22Rv1 (cell line): ENCODE measurements at regions not wholly inside any gene's neighbourhood (a gene's known extent, or its start where the extent isn't known, plus 50 kb on each side); places are given as distances from the start of the nearest gene placed in this dataset.

ENCODE experiments used
- ZFX ChIP-seq: fragments of 450-650 bp; IDR thresholded peaks from 2 replicates; pipeline ENCODE4 v1.6.1; 2017; ENCODE audit warnings: antibody characterized with exemption, borderline replicate concordance
- TF ChIP-seq, protein P1 (sequence below): fragments of 450-650 bp; IDR thresholded peaks from 2 replicates; pipeline ENCODE4 v1.5.1; 2017; ENCODE audit warnings: mild to moderate bottlenecking

DNA sequence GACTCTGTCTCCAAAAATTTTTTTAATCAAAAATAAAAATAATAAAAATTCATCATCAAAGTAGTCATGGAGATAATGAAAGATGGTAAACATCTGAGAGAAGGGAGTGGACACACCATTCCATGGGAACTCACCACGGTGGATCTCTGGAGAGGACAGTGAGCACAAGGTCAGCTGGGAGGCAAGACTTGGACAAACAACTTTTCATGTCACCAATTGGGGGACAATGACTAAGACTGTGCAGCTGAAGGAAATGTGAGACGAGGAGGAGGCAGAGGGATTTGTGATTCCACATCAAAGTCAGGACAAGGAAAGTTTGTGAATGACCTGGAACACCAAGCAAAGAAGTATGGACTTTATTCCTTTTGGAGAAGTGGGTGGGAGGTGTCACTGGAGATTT lies 121.0 kb upstream of the SH3BP4 start:
- TF ChIP-seq, protein P1, sequence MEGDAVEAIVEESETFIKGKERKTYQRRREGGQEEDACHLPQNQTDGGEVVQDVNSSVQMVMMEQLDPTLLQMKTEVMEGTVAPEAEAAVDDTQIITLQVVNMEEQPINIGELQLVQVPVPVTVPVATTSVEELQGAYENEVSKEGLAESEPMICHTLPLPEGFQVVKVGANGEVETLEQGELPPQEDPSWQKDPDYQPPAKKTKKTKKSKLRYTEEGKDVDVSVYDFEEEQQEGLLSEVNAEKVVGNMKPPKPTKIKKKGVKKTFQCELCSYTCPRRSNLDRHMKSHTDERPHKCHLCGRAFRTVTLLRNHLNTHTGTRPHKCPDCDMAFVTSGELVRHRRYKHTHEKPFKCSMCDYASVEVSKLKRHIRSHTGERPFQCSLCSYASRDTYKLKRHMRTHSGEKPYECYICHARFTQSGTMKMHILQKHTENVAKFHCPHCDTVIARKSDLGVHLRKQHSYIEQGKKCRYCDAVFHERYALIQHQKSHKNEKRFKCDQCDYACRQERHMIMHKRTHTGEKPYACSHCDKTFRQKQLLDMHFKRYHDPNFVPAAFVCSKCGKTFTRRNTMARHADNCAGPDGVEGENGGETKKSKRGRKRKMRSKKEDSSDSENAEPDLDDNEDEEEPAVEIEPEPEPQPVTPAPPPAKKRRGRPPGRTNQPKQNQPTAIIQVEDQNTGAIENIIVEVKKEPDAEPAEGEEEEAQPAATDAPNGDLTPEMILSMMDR: no peak
- no peak for TF ChIP-seq ZFX
